Gastroesophageal sphincter (tissue), 4 donors: ENCODE measurements at regions not wholly inside any gene's neighbourhood (a gene's known extent, or its start where the extent isn't known, plus 50 kb on each side); places are given as distances from the start of the nearest gene placed in this dataset.

Source experiments
- ATAC-seq: fragments of 150-250 bp; one replicate; pipeline ENCODE4 v1.9.1; 2016; ENCODE audit warnings: mild to moderate bottlenecking, moderate library complexity
- H3K27ac ChIP-seq, 4 donors: fragments of 200-600 bp; sonication (generic) in 3 of 4; 1 replicate in 3 of 4; 2 replicates in 1 of 4; pipeline ENCODE4 v1.5.1; 2016 to 2019
- H3K27me3 ChIP-seq: fragments of 200-600 bp; sonication (generic); one replicate; pipeline ENCODE4 v1.5.1; 2019
- H3K36me3 ChIP-seq, 2 donors: fragments of 200-600 bp; sonication (generic); one replicate each; pipeline ENCODE4 v1.5.1; 2019; ENCODE audit warnings: control low read depth in 1 of 2
- H3K4me1 ChIP-seq, 3 donors: fragments of 200-600 bp; sonication (generic); 1 replicate in 2 of 3; 2 replicates in 1 of 3; pipeline ENCODE4 v1.5.1; 2016 to 2019; ENCODE audit warnings: control low read depth in 2 of 3
- H3K4me3 ChIP-seq, 2 donors: fragments of 200-600 bp; sonication (generic); one replicate each; pipeline ENCODE4 v1.5.1; 2019; ENCODE audit warnings: mild to moderate bottlenecking in 1 of 2, moderate library complexity in 1 of 2
- H3K9me3 ChIP-seq, 3 donors: fragments of 200-600 bp; sonication (generic); one replicate each; pipeline ENCODE4 v1.5.1; 2017 to 2019; ENCODE audit warnings: control low read depth in 2 of 3
- EP300 ChIP-seq: sonication (generic); formaldehyde crosslinking; IDR thresholded peaks from one replicate; pipeline ENCODE4 v1.6.1; 2017; ENCODE audit warnings: antibody characterized with exemption, mild to moderate bottlenecking
- POLR2A ChIP-seq, 2 donors: fragments of 450-650 bp; IDR thresholded peaks; one replicate each; pipeline ENCODE4 v1.6.1; 2017; ENCODE audit warnings: antibody characterized with exemption in 2 of 2, mild to moderate bottlenecking in 2 of 2, moderate library complexity in 1 of 2
- POLR2AphosphoS5 ChIP-seq: sonication (generic); formaldehyde crosslinking; IDR thresholded peaks from one replicate; pipeline ENCODE4 v1.6.1; 2017; ENCODE audit warnings: antibody characterized with exemption
- WGBS, 2 donors: methylation state at CpG; one replicate each; pipeline ENCODE4 v1.1.5; 2018; ENCODE audit warnings: low coverage in 1 of 2; 5-methylcytosine and 5-hydroxymethylcytosine counted together
- TF ChIP-seq, protein P1 (sequence below), 4 experiments: fragments of 200-600 bp in 2 of 4; fragments of 450-650 bp in 2 of 4; sonication (generic) in 1 of 4; IDR thresholded peaks; one replicate each; pipeline ENCODE4 v1.5.1; 2017 to 2019; ENCODE audit warnings: antibody characterized with exemption in 4 of 4, mild to moderate bottlenecking in 2 of 4, moderate library complexity in 2 of 4

- H3K27ac ChIP-seq = no peak overlapping the region
- ATAC-seq = no peak
- no peak overlapping the region for H3K4me3 ChIP-seq
- no peaks in the 10 kb centered on the region for H3K36me3 ChIP-seq
- WGBS, 2 donors = 58 to 63% methylated on average over 3 to 4 of the region's 7 CpGs
- H3K27me3 ChIP-seq = peaks cover 4% of the 10 kb centered on the region
- no peaks in the 10 kb centered on the region for H3K4me1 ChIP-seq
- peaks cover 0 to 93% (median 0%) of the 10 kb centered on the region in 3 donors for H3K9me3 ChIP-seq
- TF ChIP-seq EP300 = no peak
- TF ChIP-seq, protein P1, sequence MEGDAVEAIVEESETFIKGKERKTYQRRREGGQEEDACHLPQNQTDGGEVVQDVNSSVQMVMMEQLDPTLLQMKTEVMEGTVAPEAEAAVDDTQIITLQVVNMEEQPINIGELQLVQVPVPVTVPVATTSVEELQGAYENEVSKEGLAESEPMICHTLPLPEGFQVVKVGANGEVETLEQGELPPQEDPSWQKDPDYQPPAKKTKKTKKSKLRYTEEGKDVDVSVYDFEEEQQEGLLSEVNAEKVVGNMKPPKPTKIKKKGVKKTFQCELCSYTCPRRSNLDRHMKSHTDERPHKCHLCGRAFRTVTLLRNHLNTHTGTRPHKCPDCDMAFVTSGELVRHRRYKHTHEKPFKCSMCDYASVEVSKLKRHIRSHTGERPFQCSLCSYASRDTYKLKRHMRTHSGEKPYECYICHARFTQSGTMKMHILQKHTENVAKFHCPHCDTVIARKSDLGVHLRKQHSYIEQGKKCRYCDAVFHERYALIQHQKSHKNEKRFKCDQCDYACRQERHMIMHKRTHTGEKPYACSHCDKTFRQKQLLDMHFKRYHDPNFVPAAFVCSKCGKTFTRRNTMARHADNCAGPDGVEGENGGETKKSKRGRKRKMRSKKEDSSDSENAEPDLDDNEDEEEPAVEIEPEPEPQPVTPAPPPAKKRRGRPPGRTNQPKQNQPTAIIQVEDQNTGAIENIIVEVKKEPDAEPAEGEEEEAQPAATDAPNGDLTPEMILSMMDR (IDR thresholded peaks at IDR 0.05) = no peak
- TF ChIP-seq POLR2AphosphoS5 = no peak
- TF ChIP-seq POLR2A (IDR thresholded peaks at IDR 0.05) = no peak
These were observed 581.9 kb downstream of the ALG10 start for GRCh38 chr12:34604227-34604626.

- H3K36me3 ChIP-seq = no peaks in the 10 kb centered on the region
- peaks cover 0 to 93% (median 0%) of the 10 kb centered on the region in 3 donors for H3K9me3 ChIP-seq
- 58 to 70% methylated on average over 2 to 15 of the region's 37 CpGs for WGBS, 2 donors
- no peak for ATAC-seq
- H3K27ac ChIP-seq = no peak overlapping the region
- H3K27me3 ChIP-seq = no peaks in the 10 kb centered on the region
- H3K4me3 ChIP-seq = no peak overlapping the region
- H3K4me1 ChIP-seq = no peaks in the 10 kb centered on the region
- TF ChIP-seq POLR2AphosphoS5 (no peak), EP300 (no peak), POLR2A (IDR thresholded peaks at IDR 0.05) (no peak)
- TF ChIP-seq, protein P1 (IDR thresholded peaks at IDR 0.05) = no peak
These were observed 582.6 kb downstream of the ALG10 start for GRCh38 chr12:34604631-34605509.

- Histone ChIP-seq H3K9me3 (peaks cover 0 to 93% (median 0%) of the 10 kb centered on the region in 3 donors), H3K27ac (no peak overlapping the region), H3K4me3 (no peak overlapping the region), H3K4me1 (no peaks in the 10 kb centered on the region), H3K36me3 (no peaks in the 10 kb centered on the region), H3K27me3 (no peaks in the 10 kb centered on the region)
- WGBS, 2 donors = 45 to 69% methylated on average over 5 to 7 of the region's 15 CpGs
- no peak for TF ChIP-seq POLR2A (IDR thresholded peaks at IDR 0.05)
- TF ChIP-seq POLR2AphosphoS5 = no peak
- TF ChIP-seq, protein P1 (IDR thresholded peaks at IDR 0.05) = no peak
- no peak for TF ChIP-seq EP300
- no peak for ATAC-seq
These were observed 583.2 kb downstream of the ALG10 start for GRCh38 chr12:34605510-34605887.

DNA sequence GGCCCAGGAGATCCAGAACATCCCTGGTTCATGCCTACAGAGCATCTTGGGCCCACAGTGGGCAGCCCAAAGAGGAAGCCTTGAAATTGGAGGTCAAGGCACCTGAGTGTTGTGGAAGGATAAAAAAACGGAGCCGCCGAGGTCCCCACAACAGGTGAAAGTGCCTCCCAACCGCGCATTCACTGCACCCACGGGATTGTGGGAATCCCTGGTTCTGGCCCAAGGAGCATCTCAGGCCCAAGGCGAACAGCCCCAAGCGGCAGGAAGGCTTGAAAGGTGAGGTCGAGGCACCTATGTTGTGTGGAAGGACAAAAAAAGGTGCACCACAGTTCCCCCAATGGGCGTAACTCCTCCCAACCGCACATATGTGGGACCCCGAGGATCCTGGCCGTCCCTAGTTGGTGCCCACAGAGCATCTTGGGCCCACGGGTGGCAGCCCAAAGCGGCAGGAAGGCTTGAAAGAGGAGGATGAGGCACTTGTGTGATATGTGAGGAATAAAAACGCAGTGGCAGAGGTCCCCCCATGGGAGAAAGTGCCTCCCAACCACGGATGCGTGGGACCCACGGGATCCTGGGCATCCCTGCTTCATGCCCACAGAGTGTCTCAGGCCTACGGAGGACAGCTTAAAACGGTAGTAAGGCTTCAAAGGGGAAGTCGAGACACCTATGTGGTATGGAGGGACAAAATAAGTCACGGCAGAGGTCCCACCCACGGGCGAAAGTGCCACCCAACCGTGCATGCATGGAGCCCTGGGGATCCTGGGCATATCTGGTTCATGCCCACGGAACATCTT is 583.9 kb downstream of the ALG10 start:
- Histone ChIP-seq H3K4me1 (no peaks in the 10 kb centered on the region), H3K4me3 (no peak overlapping the region), H3K9me3 (peaks cover 0 to 93% (median 0%) of the 10 kb centered on the region in 3 donors), H3K27ac (no peak overlapping the region), H3K27me3 (no peaks in the 10 kb centered on the region), H3K36me3 (no peaks in the 10 kb centered on the region)
- 65% methylated on average over 17 of the region's 27 CpGs; no CpG with 5 or more reads in 1 of the 2 donors for WGBS, 2 donors
- ATAC-seq = no peak
- TF ChIP-seq, protein P1 (IDR thresholded peaks at IDR 0.05) = no peak
